NCI-H2196 (cell line): ENCODE measurements at regions not wholly inside any gene's neighbourhood (a gene's known extent, or its start where the extent isn't known, plus 50 kb on each side); places are given as distances from the start of the nearest gene placed in this dataset.
"Not testable (repeated sequence)": the region's sequence is repeated elsewhere in the genome, so short reads cannot be mapped to it uniquely, and the experiment has no call there.

Source experiments
- DNase-seq: peaks from one replicate; lab custom pipeline; 2025; ENCODE audit not compliant: unreplicated experiment; lab: John Stamatoyannopoulos, UW

GRCh38 chr5:142222225-142222865 is 102.5 kb downstream of the SPRY4 start:
- no peak for DNase-seq

- DNase-seq, result no peak
These were observed 103.5 kb downstream of the SPRY4 start for GRCh38 chr5:142221091-142221860.

GRCh38 chr5:142219146-142219545 is 105.7 kb downstream of the SPRY4 start:
- DNase-seq, result no peak

- no peak for DNase-seq
These were observed 107.9 kb downstream of the SPRY4 start for GRCh38 chr5:142216931-142217330.

- DNase-seq, result peak; percentile 37
These were observed 107.5 kb downstream of the NDFIP1 start for GRCh38 chr5:142215915-142216681.

GRCh38 chr5:142213077-142213476 is 104.5 kb downstream of the NDFIP1 start:
- no peak for DNase-seq

- DNase-seq, result no peak
These were observed 103.3 kb downstream of the NDFIP1 start for GRCh38 chr5:142211918-142212317.

GRCh38 chr5:142210864-142211412 is 102.4 kb downstream of the NDFIP1 start:
- no peak for DNase-seq

GRCh38 chr5:142210011-142210410 is 101.4 kb downstream of the NDFIP1 start:
- DNase-seq, result no peak

- no peak for DNase-seq
These were observed 100.3 kb downstream of the NDFIP1 start for GRCh38 chr5:142208777-142209312.

- DNase-seq, result not testable (repeated sequence)
These were observed 99.7 kb downstream of the NDFIP1 start for GRCh38 chr5:142208244-142208643.

- DNase-seq, result no peak
These were observed 98.2 kb downstream of the NDFIP1 start for GRCh38 chr5:142206801-142207200.

- no peak for DNase-seq
These were observed 95.6 kb downstream of the NDFIP1 start for GRCh38 chr5:142204219-142204618.
